ENCODE measurements at regions not wholly inside any gene's neighbourhood (a gene's known extent, or its start where the extent isn't known, plus 50 kb on each side); places are given as distances from the start of the nearest gene placed in this dataset.

DNA sequence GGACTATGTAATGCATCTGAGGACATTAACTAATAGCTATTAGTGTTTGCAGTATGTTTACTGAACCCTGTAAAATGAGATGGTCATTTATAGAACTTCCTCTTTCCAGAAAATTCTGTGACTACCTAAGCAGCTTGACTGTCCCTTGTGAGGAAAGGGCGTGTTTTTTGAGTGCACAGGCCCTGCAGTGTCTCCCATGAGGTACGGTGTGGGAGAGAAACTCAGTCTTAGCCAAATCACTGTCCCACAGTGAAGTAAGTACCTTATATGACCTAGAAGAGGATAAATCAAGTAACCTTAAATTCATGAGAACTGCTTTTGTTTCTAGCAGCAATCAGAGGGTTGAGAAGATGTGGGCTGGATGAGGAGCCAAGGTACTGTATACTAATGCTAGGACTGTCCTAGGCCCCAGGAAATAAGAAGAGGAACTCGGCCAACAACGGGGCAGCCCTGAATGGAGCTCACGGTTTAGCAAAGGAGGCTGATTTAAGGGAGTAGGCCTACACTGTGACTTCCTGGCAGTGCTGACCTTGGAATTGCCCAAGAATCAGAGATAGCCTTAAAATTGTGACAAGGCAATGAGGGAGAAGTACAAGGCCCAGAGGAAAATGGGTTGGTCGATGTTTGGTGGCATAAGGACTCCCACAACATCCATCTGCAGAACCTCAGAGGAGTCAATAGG lies 103.5 kb upstream of the CTAGE1 start:
- Histone ChIP-seq H2BK12ac (ENCODE audit: low read length in 2 of 2) (peak overlapping the region in 1 of 2 experiments; percentile 85), H2BK5ac (ENCODE audit: low read depth, low read length, poor library complexity, severe bottlenecking) (no peak overlapping the region), H3K27me3 (ENCODE audit: control insufficient read depth in 1 of 2, insufficient read depth in 1 of 2, low read length in 2 of 2) (no peaks in the 10 kb centered on the region), H2AFZ (ENCODE audit: low read depth, low read length) (no peak overlapping the region), H3K23ac (ENCODE audit: low read length in 2 of 2) (no peak overlapping the region), H4K91ac (ENCODE audit: low read length) (no peak overlapping the region), H3K4me3 (ENCODE audit: insufficient read depth in 1 of 2, low read depth in 1 of 2, low read length in 2 of 2) (no peak overlapping the region), H3K9me3 (ENCODE audit: control insufficient read depth, low read length) (no peaks in the 10 kb centered on the region), H2BK15ac (ENCODE audit: low read depth, poor library complexity, severe bottlenecking) (no peak overlapping the region), H4K8ac (ENCODE audit: low read length) (no peak overlapping the region), H2BK120ac (ENCODE audit: low read depth, low read length) (no peak overlapping the region), H3K18ac (ENCODE audit: low read depth in 1 of 2, low read length in 2 of 2) (no peak overlapping the region), H3K79me1 (replicated peaks; ENCODE audit: low read length, poor library complexity, severe bottlenecking) (no peaks in the 10 kb centered on the region), H2AK5ac (ENCODE audit: low read length, severe bottlenecking) (no peak overlapping the region), H3K4me2 (ENCODE audit: low read length, poor library complexity, severe bottlenecking) (no peak overlapping the region), H3K4me1 (ENCODE audit: control insufficient read depth, insufficient read depth, low read depth, low read length) (no peaks in the 10 kb centered on the region), H3K27ac (ENCODE audit: low read length, poor library complexity, severe bottlenecking) (no peak overlapping the region), H3K36me3 (ENCODE audit: control insufficient read depth in 1 of 2, insufficient read depth in 2 of 2, low read depth in 1 of 2, low read length in 2 of 2) (no peaks in the 10 kb centered on the region), H3K9ac (ENCODE audit: low read length) (no peak overlapping the region), H3K14ac (ENCODE audit: low read length in 2 of 2) (no peak overlapping the region), H3K4ac (ENCODE audit: low read depth in 1 of 2, low read length in 2 of 2) (no peak overlapping the region)
- DNase-seq, result no peak
- 72% methylated on average over 5 of the region's 6 CpGs for WGBS

- Histone ChIP-seq H3K18ac (ENCODE audit: low read depth in 1 of 2, low read length in 2 of 2) (no peak overlapping the region), H3K27me3 (ENCODE audit: control insufficient read depth in 1 of 2, insufficient read depth in 1 of 2, low read length in 2 of 2) (no peaks in the 10 kb centered on the region), H2BK12ac (ENCODE audit: low read length in 2 of 2) (no peak overlapping the region), H2AFZ (ENCODE audit: low read depth, low read length) (no peak overlapping the region), H2BK15ac (ENCODE audit: low read depth, poor library complexity, severe bottlenecking) (no peak overlapping the region), H3K9me3 (ENCODE audit: control insufficient read depth, low read length) (no peaks in the 10 kb centered on the region), H4K8ac (ENCODE audit: low read length) (no peak overlapping the region), H3K79me1 (replicated peaks; ENCODE audit: low read length, poor library complexity, severe bottlenecking) (no peaks in the 10 kb centered on the region), H2BK120ac (ENCODE audit: low read depth, low read length) (no peak overlapping the region), H3K23ac (ENCODE audit: low read length in 2 of 2) (no peak overlapping the region), H3K9ac (ENCODE audit: low read length) (no peak overlapping the region), H3K4me1 (ENCODE audit: control insufficient read depth, insufficient read depth, low read depth, low read length) (no peaks in the 10 kb centered on the region), H3K27ac (ENCODE audit: low read length, poor library complexity, severe bottlenecking) (no peak overlapping the region), H3K14ac (ENCODE audit: low read length in 2 of 2) (no peak overlapping the region), H3K4me3 (ENCODE audit: insufficient read depth in 1 of 2, low read depth in 1 of 2, low read length in 2 of 2) (no peak overlapping the region), H2BK5ac (ENCODE audit: low read depth, low read length, poor library complexity, severe bottlenecking) (no peak overlapping the region), H3K4me2 (ENCODE audit: low read length, poor library complexity, severe bottlenecking) (no peak overlapping the region), H2AK5ac (ENCODE audit: low read length, severe bottlenecking) (no peak overlapping the region), H3K36me3 (ENCODE audit: control insufficient read depth in 1 of 2, insufficient read depth in 2 of 2, low read depth in 1 of 2, low read length in 2 of 2) (no peaks in the 10 kb centered on the region), H4K91ac (ENCODE audit: low read length) (no peak overlapping the region), H3K4ac (ENCODE audit: low read depth in 1 of 2, low read length in 2 of 2) (no peak overlapping the region)
- no peak for DNase-seq
- no CpG with 5 or more reads among the region's 2 CpGs for WGBS
These were observed 105.8 kb upstream of the CTAGE1 start for GRCh38 chr18:22523481-22523880.

DNA sequence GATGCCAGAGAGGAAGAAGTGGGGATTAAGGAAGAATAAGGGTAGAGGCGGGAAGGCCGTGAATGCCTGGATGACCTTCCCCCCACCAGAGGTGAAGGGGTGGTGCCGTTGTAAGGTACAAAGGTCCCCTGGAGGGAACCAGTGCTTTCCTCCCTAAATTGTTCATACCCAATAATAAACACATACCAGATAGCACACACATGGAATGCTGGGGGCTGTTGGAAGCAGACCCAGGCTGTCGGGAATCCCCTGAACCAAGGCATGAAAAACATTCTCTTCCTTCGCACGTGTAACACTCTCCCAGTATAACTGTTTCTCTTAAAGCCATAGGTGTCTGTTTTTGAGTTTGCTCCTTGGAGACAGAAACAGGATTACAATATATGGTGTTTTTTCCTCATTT lies 107.1 kb upstream of the CTAGE1 start:
- H3K79me1 ChIP-seq (replicated peaks; ENCODE audit: low read length, poor library complexity, severe bottlenecking), result no peaks in the 10 kb centered on the region
- no peak overlapping the region for H2BK120ac ChIP-seq (ENCODE audit: low read depth, low read length)
- H2AK5ac ChIP-seq (ENCODE audit: low read length, severe bottlenecking), result no peak overlapping the region
- WGBS, result 65% methylated on average over 5 of the region's 6 CpGs
- no peak overlapping the region for H3K14ac ChIP-seq (ENCODE audit: low read length in 2 of 2)
- peak overlapping the region in 1 of 2 experiments; percentile 24 for H2BK12ac ChIP-seq (ENCODE audit: low read length in 2 of 2)
- no peaks in the 10 kb centered on the region for H3K9me3 ChIP-seq (ENCODE audit: control insufficient read depth, low read length)
- H3K9ac ChIP-seq (ENCODE audit: low read length), result no peak overlapping the region
- H3K27me3 ChIP-seq (ENCODE audit: control insufficient read depth in 1 of 2, insufficient read depth in 1 of 2, low read length in 2 of 2), result no peaks in the 10 kb centered on the region
- H2BK15ac ChIP-seq (ENCODE audit: low read depth, poor library complexity, severe bottlenecking), result no peak overlapping the region
- no peak overlapping the region for H4K8ac ChIP-seq (ENCODE audit: low read length)
- no peak overlapping the region for H3K4me2 ChIP-seq (ENCODE audit: low read length, poor library complexity, severe bottlenecking)
- no peaks in the 10 kb centered on the region for H3K36me3 ChIP-seq (ENCODE audit: control insufficient read depth in 1 of 2, insufficient read depth in 2 of 2, low read depth in 1 of 2, low read length in 2 of 2)
- no peak overlapping the region for H3K4me3 ChIP-seq (ENCODE audit: insufficient read depth in 1 of 2, low read depth in 1 of 2, low read length in 2 of 2)
- H2BK5ac ChIP-seq (ENCODE audit: low read depth, low read length, poor library complexity, severe bottlenecking), result no peak overlapping the region
- H4K91ac ChIP-seq (ENCODE audit: low read length), result no peak overlapping the region
- H3K23ac ChIP-seq (ENCODE audit: low read length in 2 of 2), result no peak overlapping the region
- no peak overlapping the region for H2AFZ ChIP-seq (ENCODE audit: low read depth, low read length)
- no peak overlapping the region for H3K4ac ChIP-seq (ENCODE audit: low read depth in 1 of 2, low read length in 2 of 2)
- no peak overlapping the region for H3K27ac ChIP-seq (ENCODE audit: low read length, poor library complexity, severe bottlenecking)
- no peak for DNase-seq
- H3K4me1 ChIP-seq (ENCODE audit: control insufficient read depth, insufficient read depth, low read depth, low read length), result no peaks in the 10 kb centered on the region
- H3K18ac ChIP-seq (ENCODE audit: low read depth in 1 of 2, low read length in 2 of 2), result no peak overlapping the region

- H3K4me3 ChIP-seq (ENCODE audit: insufficient read depth in 1 of 2, low read depth in 1 of 2, low read length in 2 of 2), result no peak overlapping the region
- H3K4me1 ChIP-seq (ENCODE audit: control insufficient read depth, insufficient read depth, low read depth, low read length), result no peaks in the 10 kb centered on the region
- H3K36me3 ChIP-seq (ENCODE audit: control insufficient read depth in 1 of 2, insufficient read depth in 2 of 2, low read depth in 1 of 2, low read length in 2 of 2), result no peaks in the 10 kb centered on the region
- H2AFZ ChIP-seq (ENCODE audit: low read depth, low read length), result no peak overlapping the region
- H3K27me3 ChIP-seq (ENCODE audit: control insufficient read depth in 1 of 2, insufficient read depth in 1 of 2, low read length in 2 of 2), result no peaks in the 10 kb centered on the region
- no peak overlapping the region for H3K27ac ChIP-seq (ENCODE audit: low read length, poor library complexity, severe bottlenecking)
- no peak overlapping the region for H3K4me2 ChIP-seq (ENCODE audit: low read length, poor library complexity, severe bottlenecking)
- no peak overlapping the region for H2BK15ac ChIP-seq (ENCODE audit: low read depth, poor library complexity, severe bottlenecking)
- no peak for DNase-seq
- no peaks in the 10 kb centered on the region for H3K9me3 ChIP-seq (ENCODE audit: control insufficient read depth, low read length)
- no peaks in the 10 kb centered on the region for H3K79me1 ChIP-seq (replicated peaks; ENCODE audit: low read length, poor library complexity, severe bottlenecking)
- no peak overlapping the region for H3K9ac ChIP-seq (ENCODE audit: low read length)
- no peak overlapping the region for H4K91ac ChIP-seq (ENCODE audit: low read length)
- H3K23ac ChIP-seq (ENCODE audit: low read length in 2 of 2), result no peak overlapping the region
- H3K4ac ChIP-seq (ENCODE audit: low read depth in 1 of 2, low read length in 2 of 2), result no peak overlapping the region
- no peak overlapping the region for H2AK5ac ChIP-seq (ENCODE audit: low read length, severe bottlenecking)
- 100% methylated on average over 2 of the region's 3 CpGs for WGBS
- H2BK120ac ChIP-seq (ENCODE audit: low read depth, low read length), result no peak overlapping the region
- H2BK5ac ChIP-seq (ENCODE audit: low read depth, low read length, poor library complexity, severe bottlenecking), result no peak overlapping the region
- no peak overlapping the region for H2BK12ac ChIP-seq (ENCODE audit: low read length in 2 of 2)
- H4K8ac ChIP-seq (ENCODE audit: low read length), result no peak overlapping the region
- H3K14ac ChIP-seq (ENCODE audit: low read length in 2 of 2), result no peak overlapping the region
- no peak overlapping the region for H3K18ac ChIP-seq (ENCODE audit: low read depth in 1 of 2, low read length in 2 of 2)
These were observed 107.6 kb upstream of the CTAGE1 start for GRCh38 chr18:22525313-22525712.

Measured in mesenchymal stem cell (in vitro differentiated cells and primary cell).